ENCODE measurements at regions not wholly inside any gene's neighbourhood (a gene's known extent, or its start where the extent isn't known, plus 50 kb on each side); places are given as distances from the start of the nearest gene placed in this dataset.

DNA sequence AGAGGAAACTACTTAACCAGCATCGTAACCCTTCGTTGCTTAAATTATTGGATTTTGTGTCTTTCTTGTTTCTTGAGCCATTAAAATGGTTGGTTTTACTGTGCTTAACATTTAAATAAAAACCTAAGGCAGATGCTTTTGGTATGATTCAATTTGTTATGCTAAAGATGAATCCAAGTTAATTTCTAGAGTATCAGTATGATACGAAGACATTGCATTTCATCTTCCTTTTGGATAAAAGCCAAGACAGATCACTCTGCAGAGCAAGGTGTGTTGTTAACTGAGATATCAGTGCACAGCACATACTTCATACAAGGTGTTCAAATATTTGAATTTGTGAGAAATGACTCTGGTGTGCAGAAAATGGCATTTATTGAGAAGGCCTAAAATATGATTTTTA lies 480.5 kb downstream of the PCNX1 start:
- no peak overlapping the region for H3K4me3 ChIP-seq
- H3K27me3 ChIP-seq: no peaks in the 10 kb centered on the region
- H3K36me3 ChIP-seq: no peaks in the 10 kb centered on the region
- WGBS (ENCODE audit: insufficient coverage, low coverage, low lambda C conversion rate, missing lambda C conversion rate): 90% methylated on average over 3 of the region's 3 CpGs
- TF ChIP-seq, protein P1, sequence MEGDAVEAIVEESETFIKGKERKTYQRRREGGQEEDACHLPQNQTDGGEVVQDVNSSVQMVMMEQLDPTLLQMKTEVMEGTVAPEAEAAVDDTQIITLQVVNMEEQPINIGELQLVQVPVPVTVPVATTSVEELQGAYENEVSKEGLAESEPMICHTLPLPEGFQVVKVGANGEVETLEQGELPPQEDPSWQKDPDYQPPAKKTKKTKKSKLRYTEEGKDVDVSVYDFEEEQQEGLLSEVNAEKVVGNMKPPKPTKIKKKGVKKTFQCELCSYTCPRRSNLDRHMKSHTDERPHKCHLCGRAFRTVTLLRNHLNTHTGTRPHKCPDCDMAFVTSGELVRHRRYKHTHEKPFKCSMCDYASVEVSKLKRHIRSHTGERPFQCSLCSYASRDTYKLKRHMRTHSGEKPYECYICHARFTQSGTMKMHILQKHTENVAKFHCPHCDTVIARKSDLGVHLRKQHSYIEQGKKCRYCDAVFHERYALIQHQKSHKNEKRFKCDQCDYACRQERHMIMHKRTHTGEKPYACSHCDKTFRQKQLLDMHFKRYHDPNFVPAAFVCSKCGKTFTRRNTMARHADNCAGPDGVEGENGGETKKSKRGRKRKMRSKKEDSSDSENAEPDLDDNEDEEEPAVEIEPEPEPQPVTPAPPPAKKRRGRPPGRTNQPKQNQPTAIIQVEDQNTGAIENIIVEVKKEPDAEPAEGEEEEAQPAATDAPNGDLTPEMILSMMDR (IDR thresholded peaks at IDR 0.05): no peak
- TF ChIP-seq POLR2A (IDR thresholded peaks at IDR 0.05): no peak
- H3K27ac ChIP-seq: no peak overlapping the region
- ATAC-seq: no peak
- no peaks in the 10 kb centered on the region for H3K9me3 ChIP-seq
- DNase-seq: no peak
- H3K4me1 ChIP-seq: no peaks in the 10 kb centered on the region
- intact Hi-C loops (cut with DNase I): no loop called here

DNA sequence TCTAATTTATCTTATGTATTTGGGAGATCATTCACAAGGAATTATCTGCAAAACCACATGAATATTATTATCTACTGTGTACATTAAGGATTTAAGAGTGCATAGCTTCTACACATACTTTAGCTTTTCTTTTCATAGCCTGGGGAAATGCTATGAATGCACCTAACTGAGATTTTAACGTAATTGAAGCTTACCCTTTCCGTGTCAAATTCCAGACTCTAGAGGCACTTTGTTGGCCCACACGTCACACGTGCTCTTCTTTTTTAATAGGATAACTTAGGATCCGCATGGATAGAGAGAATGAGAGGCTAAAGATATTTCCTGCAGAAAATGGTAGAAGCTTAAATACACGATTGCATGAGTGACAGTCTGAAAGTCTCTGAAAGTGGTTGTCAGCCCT lies 481.1 kb downstream of the PCNX1 start:
- no peak for DNase-seq
- no peak for ATAC-seq
- H3K9me3 ChIP-seq: no peaks in the 10 kb centered on the region
- WGBS (ENCODE audit: insufficient coverage, low coverage, low lambda C conversion rate, missing lambda C conversion rate): 89% methylated on average over 6 of the region's 6 CpGs
- no peaks in the 10 kb centered on the region for H3K4me1 ChIP-seq
- intact Hi-C loops (cut with DNase I): no loop called here
- H3K27ac ChIP-seq: no peak overlapping the region
- no peak overlapping the region for H3K4me3 ChIP-seq
- no peaks in the 10 kb centered on the region for H3K36me3 ChIP-seq
- H3K27me3 ChIP-seq: no peaks in the 10 kb centered on the region
- no peak for TF ChIP-seq POLR2A (IDR thresholded peaks at IDR 0.05)
- TF ChIP-seq, protein P1 (IDR thresholded peaks at IDR 0.05): no peak

DNA sequence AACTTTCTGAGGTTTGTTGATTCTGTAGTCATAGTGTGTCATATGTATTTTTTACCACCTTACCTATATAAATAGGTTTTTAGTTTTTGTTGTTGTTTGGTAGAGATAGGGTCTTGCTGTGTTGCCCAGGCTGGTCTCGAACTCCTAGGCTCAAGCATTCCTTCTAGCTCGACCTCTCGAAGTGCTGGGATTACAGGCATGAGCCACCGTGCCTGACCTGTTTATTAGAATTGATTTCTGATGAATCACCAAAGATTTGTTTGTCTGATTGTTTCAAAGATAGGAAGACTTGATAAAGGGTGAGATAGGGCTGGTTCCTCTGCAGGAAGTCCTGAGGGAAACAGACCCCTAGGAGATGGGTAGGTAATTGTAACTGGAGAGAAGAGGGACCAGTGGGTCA lies 481.6 kb downstream of the PCNX1 start:
- 87% methylated on average over 4 of the region's 4 CpGs for WGBS (ENCODE audit: insufficient coverage, low coverage, low lambda C conversion rate, missing lambda C conversion rate)
- no peak for DNase-seq
- Histone ChIP-seq H3K4me1 (no peaks in the 10 kb centered on the region), H3K9me3 (no peaks in the 10 kb centered on the region), H3K27ac (no peak overlapping the region), H3K36me3 (no peaks in the 10 kb centered on the region), H3K27me3 (no peaks in the 10 kb centered on the region), H3K4me3 (no peak overlapping the region)
- ATAC-seq: no peak
- TF ChIP-seq POLR2A (IDR thresholded peaks at IDR 0.05): no peak
- TF ChIP-seq, protein P1 (IDR thresholded peaks at IDR 0.05): no peak
- intact Hi-C loops (cut with DNase I): no loop called here

DNA sequence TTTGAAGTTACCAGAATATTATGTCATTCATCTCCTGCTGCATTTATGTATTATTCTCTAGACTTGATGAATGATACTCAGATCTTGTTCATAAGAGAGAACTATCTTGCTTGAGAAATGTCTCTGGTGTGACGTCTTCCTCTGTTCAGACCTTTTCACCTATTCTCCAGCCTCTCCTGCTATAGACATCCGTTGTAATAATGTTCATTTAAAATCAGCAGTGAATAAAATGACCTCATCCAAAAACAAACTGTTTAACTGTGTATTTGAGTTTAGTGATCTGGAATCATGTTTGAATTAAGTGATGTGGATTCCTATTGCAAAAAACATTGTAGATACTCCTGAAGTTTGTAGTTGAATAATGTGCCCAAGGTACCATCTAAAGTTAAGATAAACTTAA lies 487.1 kb downstream of the PCNX1 start:
- Histone ChIP-seq H3K4me3 (no peak overlapping the region), H3K9me3 (no peaks in the 10 kb centered on the region), H3K27ac (no peak overlapping the region), H3K4me1 (peaks cover 0 to 23% (median 6%) of the 10 kb centered on the region in 4 donors), H3K36me3 (no peaks in the 10 kb centered on the region), H3K27me3 (no peaks in the 10 kb centered on the region)
- ATAC-seq (peak in 1 of 4 donors; percentile 62), DNase-seq (no peak)
- no peak for TF ChIP-seq POLR2A (IDR thresholded peaks at IDR 0.05)
- TF ChIP-seq, protein P1 (IDR thresholded peaks at IDR 0.05): no peak
- 21% methylated on average over 2 of the region's 2 CpGs for WGBS (ENCODE audit: insufficient coverage, low coverage, low lambda C conversion rate, missing lambda C conversion rate)
- intact Hi-C loops (cut with DNase I): no loop called here

DNA sequence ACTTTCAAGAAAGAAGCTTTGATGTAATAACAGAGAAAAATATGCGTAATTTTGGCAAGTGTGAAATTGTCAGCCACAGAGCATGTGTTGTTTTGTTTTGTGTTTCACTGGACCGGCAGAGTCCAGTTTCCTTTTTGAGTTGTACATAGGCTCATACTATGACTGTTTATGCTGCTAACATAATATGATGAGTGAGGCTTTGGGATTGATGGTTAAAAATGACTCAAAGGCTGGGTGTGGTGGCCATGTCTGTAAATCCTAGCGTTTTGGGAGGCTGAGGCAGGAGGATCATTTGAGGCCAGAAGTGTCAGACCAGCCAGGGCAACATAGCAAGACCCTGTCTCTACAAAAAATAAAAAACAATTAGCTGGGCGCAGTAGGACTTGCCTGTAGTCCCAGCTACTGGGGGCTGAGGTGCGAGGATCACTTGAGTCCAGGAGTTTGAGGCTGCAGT lies 487.9 kb downstream of the PCNX1 start:
- Histone ChIP-seq H3K9me3 (no peaks in the 10 kb centered on the region), H3K4me3 (no peak overlapping the region), H3K27ac (peak overlapping the region in 2 of 3 donors; percentile 28 to 66), H3K27me3 (no peaks in the 10 kb centered on the region), H3K4me1 (peaks cover 0 to 23% (median 6%) of the 10 kb centered on the region in 4 donors), H3K36me3 (no peaks in the 10 kb centered on the region)
- WGBS (ENCODE audit: insufficient coverage, low coverage, low lambda C conversion rate, missing lambda C conversion rate): 68% methylated on average over 3 of the region's 5 CpGs
- DNase-seq (no peak), ATAC-seq (no peak)
- TF ChIP-seq, protein P1 (IDR thresholded peaks at IDR 0.05): no peak
- TF ChIP-seq POLR2A (IDR thresholded peaks at IDR 0.05): no peak
- intact Hi-C loops (cut with DNase I): no loop called here

Data from right lobe of liver (tissue), 6 donors.